ENCODE measurements at regions not wholly inside any gene's neighbourhood (a gene's known extent, or its start where the extent isn't known, plus 50 kb on each side); places are given as distances from the start of the nearest gene placed in this dataset.
"Not testable (repeated sequence)": the region's sequence is repeated elsewhere in the genome, so short reads cannot be mapped to it uniquely, and the experiment has no call there.

- Histone ChIP-seq H3K23ac (ENCODE audit: low read length) (no peak overlapping the region), H3K4me3 (ENCODE audit: low read length) (no peak overlapping the region), H4K8ac (ENCODE audit: low read depth, low read length) (no peak overlapping the region), H2BK15ac (replicated peaks; ENCODE audit: low read depth) (no peak overlapping the region), H2AK5ac (ENCODE audit: low read length) (no peak overlapping the region), H3K56ac (ENCODE audit: low read length) (no peak overlapping the region), H3K36me3 (ENCODE audit: control insufficient read depth, insufficient read depth, low read length) (no peaks in the 10 kb centered on the region), H3K18ac (ENCODE audit: low read length) (no peak overlapping the region), H3K27ac (ENCODE audit: low read depth, low read length) (no peak overlapping the region), H4K5ac (ENCODE audit: low read length) (no peak overlapping the region), H3K4me2 (ENCODE audit: low read length) (no peak overlapping the region), H2BK120ac (ENCODE audit: low read depth, low read length) (no peak overlapping the region), H2BK5ac (ENCODE audit: low read length) (no peak overlapping the region), H3K9ac (ENCODE audit: low read length) (no peak overlapping the region), H3K4ac (ENCODE audit: low read depth, low read length) (no peak overlapping the region), H3K27me3 (ENCODE audit: insufficient read depth, low read length, poor library complexity) (no peaks in the 10 kb centered on the region), H3K79me2 (ENCODE audit: control insufficient read depth, insufficient read depth, low read length) (no peaks in the 10 kb centered on the region), H3K4me1 (ENCODE audit: control insufficient read depth, low read depth, low read length) (peaks cover 3% of the 10 kb centered on the region), H3K79me1 (ENCODE audit: low read length) (no peaks in the 10 kb centered on the region)
- no peak for DNase-seq
- WGBS (ENCODE audit: extremely low coverage, insufficient coverage, low lambda C conversion rate) = no CpG with 5 or more reads among the region's 3 CpGs
Measured at GRCh38 chr4:53705151-53705764, 114.0 kb upstream of the LNX1 start.

- Histone ChIP-seq H3K27me3 (ENCODE audit: insufficient read depth, low read length, poor library complexity) (no peaks in the 10 kb centered on the region), H4K8ac (ENCODE audit: low read depth, low read length) (no peak overlapping the region), H2BK15ac (replicated peaks; ENCODE audit: low read depth) (no peak overlapping the region), H2BK120ac (ENCODE audit: low read depth, low read length) (no peak overlapping the region), H3K4ac (ENCODE audit: low read depth, low read length) (no peak overlapping the region), H3K18ac (ENCODE audit: low read length) (no peak overlapping the region), H2AK5ac (ENCODE audit: low read length) (no peak overlapping the region), H3K9ac (ENCODE audit: low read length) (no peak overlapping the region), H3K56ac (ENCODE audit: low read length) (no peak overlapping the region), H3K79me2 (ENCODE audit: control insufficient read depth, insufficient read depth, low read length) (no peaks in the 10 kb centered on the region), H2BK5ac (ENCODE audit: low read length) (no peak overlapping the region), H4K5ac (ENCODE audit: low read length) (no peak overlapping the region), H3K23ac (ENCODE audit: low read length) (no peak overlapping the region), H3K4me2 (ENCODE audit: low read length) (no peak overlapping the region), H3K4me1 (ENCODE audit: control insufficient read depth, low read depth, low read length) (peaks cover 3% of the 10 kb centered on the region), H3K4me3 (ENCODE audit: low read length) (no peak overlapping the region), H3K36me3 (ENCODE audit: control insufficient read depth, insufficient read depth, low read length) (no peaks in the 10 kb centered on the region), H3K27ac (ENCODE audit: low read depth, low read length) (no peak overlapping the region), H3K79me1 (ENCODE audit: low read length) (no peaks in the 10 kb centered on the region)
- DNase-seq = no peak
- no CpG with 5 or more reads among the region's 2 CpGs for WGBS (ENCODE audit: extremely low coverage, insufficient coverage, low lambda C conversion rate)
Measured at GRCh38 chr4:53704329-53704728, 113.0 kb upstream of the LNX1 start.

- Histone ChIP-seq H3K4ac (ENCODE audit: low read depth, low read length) (no peak overlapping the region), H2BK15ac (replicated peaks; ENCODE audit: low read depth) (no peak overlapping the region), H3K4me1 (ENCODE audit: control insufficient read depth, low read depth, low read length) (peaks cover 3% of the 10 kb centered on the region), H3K27me3 (ENCODE audit: insufficient read depth, low read length, poor library complexity) (no peaks in the 10 kb centered on the region), H2BK120ac (ENCODE audit: low read depth, low read length) (no peak overlapping the region), H2AK5ac (ENCODE audit: low read length) (no peak overlapping the region), H3K4me2 (ENCODE audit: low read length) (no peak overlapping the region), H4K8ac (ENCODE audit: low read depth, low read length) (no peak overlapping the region), H4K5ac (ENCODE audit: low read length) (no peak overlapping the region), H3K36me3 (ENCODE audit: control insufficient read depth, insufficient read depth, low read length) (no peaks in the 10 kb centered on the region), H3K18ac (ENCODE audit: low read length) (no peak overlapping the region), H3K4me3 (ENCODE audit: low read length) (no peak overlapping the region), H3K79me1 (ENCODE audit: low read length) (no peaks in the 10 kb centered on the region), H3K27ac (ENCODE audit: low read depth, low read length) (no peak overlapping the region), H3K56ac (ENCODE audit: low read length) (no peak overlapping the region), H2BK5ac (ENCODE audit: low read length) (no peak overlapping the region), H3K9ac (ENCODE audit: low read length) (no peak overlapping the region), H3K23ac (ENCODE audit: low read length) (no peak overlapping the region), H3K79me2 (ENCODE audit: control insufficient read depth, insufficient read depth, low read length) (no peaks in the 10 kb centered on the region)
- DNase-seq = no peak
- WGBS (ENCODE audit: extremely low coverage, insufficient coverage, low lambda C conversion rate) = no CpG with 5 or more reads among the region's 7 CpGs
Measured at GRCh38 chr4:53703267-53703655, 112.0 kb upstream of the LNX1 start.

GRCh38 chr4:53702334-53703266 lies 111.3 kb upstream of the LNX1 start:
- H3K79me1 ChIP-seq (ENCODE audit: low read length) = no peaks in the 10 kb centered on the region
- no CpG with 5 or more reads among the region's 24 CpGs for WGBS (ENCODE audit: extremely low coverage, insufficient coverage, low lambda C conversion rate)
- H4K8ac ChIP-seq (ENCODE audit: low read depth, low read length) = no peak overlapping the region
- no peak for DNase-seq
- no peak overlapping the region for H3K4ac ChIP-seq (ENCODE audit: low read depth, low read length)
- no peak overlapping the region for H3K9ac ChIP-seq (ENCODE audit: low read length)
- H3K4me1 ChIP-seq (ENCODE audit: control insufficient read depth, low read depth, low read length) = peaks cover 3% of the 10 kb centered on the region
- H3K4me2 ChIP-seq (ENCODE audit: low read length) = no peak overlapping the region
- no peak overlapping the region for H2BK15ac ChIP-seq (replicated peaks; ENCODE audit: low read depth)
- H2BK5ac ChIP-seq (ENCODE audit: low read length) = no peak overlapping the region
- no peak overlapping the region for H3K27ac ChIP-seq (ENCODE audit: low read depth, low read length)
- H3K56ac ChIP-seq (ENCODE audit: low read length) = peak overlapping the region; percentile 75
- H3K36me3 ChIP-seq (ENCODE audit: control insufficient read depth, insufficient read depth, low read length) = no peaks in the 10 kb centered on the region
- H2AK5ac ChIP-seq (ENCODE audit: low read length) = no peak overlapping the region
- H2BK120ac ChIP-seq (ENCODE audit: low read depth, low read length) = no peak overlapping the region
- H3K4me3 ChIP-seq (ENCODE audit: low read length) = no peak overlapping the region
- H3K23ac ChIP-seq (ENCODE audit: low read length) = no peak overlapping the region
- peak overlapping the region; percentile 78 for H3K18ac ChIP-seq (ENCODE audit: low read length)
- H3K79me2 ChIP-seq (ENCODE audit: control insufficient read depth, insufficient read depth, low read length) = no peaks in the 10 kb centered on the region
- no peak overlapping the region for H4K5ac ChIP-seq (ENCODE audit: low read length)
- H3K27me3 ChIP-seq (ENCODE audit: insufficient read depth, low read length, poor library complexity) = no peaks in the 10 kb centered on the region

- not testable (repeated sequence) for H4K8ac ChIP-seq (ENCODE audit: low read depth, low read length); H2BK120ac ChIP-seq (ENCODE audit: low read depth, low read length); H3K56ac ChIP-seq (ENCODE audit: low read length); H3K4ac ChIP-seq (ENCODE audit: low read depth, low read length); DNase-seq; H3K23ac ChIP-seq (ENCODE audit: low read length); H3K4me3 ChIP-seq (ENCODE audit: low read length); H3K79me1 ChIP-seq (ENCODE audit: low read length); H3K79me2 ChIP-seq (ENCODE audit: control insufficient read depth, insufficient read depth, low read length); H3K27ac ChIP-seq (ENCODE audit: low read depth, low read length); H2BK5ac ChIP-seq (ENCODE audit: low read length); H3K4me2 ChIP-seq (ENCODE audit: low read length); H4K5ac ChIP-seq (ENCODE audit: low read length); H3K18ac ChIP-seq (ENCODE audit: low read length); H2AK5ac ChIP-seq (ENCODE audit: low read length); H3K36me3 ChIP-seq (ENCODE audit: control insufficient read depth, insufficient read depth, low read length); H2BK15ac ChIP-seq (replicated peaks; ENCODE audit: low read depth); H3K27me3 ChIP-seq (ENCODE audit: insufficient read depth, low read length, poor library complexity); H3K4me1 ChIP-seq (ENCODE audit: control insufficient read depth, low read depth, low read length); H3K9ac ChIP-seq (ENCODE audit: low read length)
- WGBS (ENCODE audit: extremely low coverage, insufficient coverage, low lambda C conversion rate) = no CpG with 5 or more reads among the region's 6 CpGs
Measured at GRCh38 chr4:53701260-53701659, 110.0 kb upstream of the LNX1 start.
